ENCODE measurements at regions not wholly inside any gene's neighbourhood (a gene's known extent, or its start where the extent isn't known, plus 50 kb on each side); places are given as distances from the start of the nearest gene placed in this dataset.
"Not testable (repeated sequence)": the region's sequence is repeated elsewhere in the genome, so short reads cannot be mapped to it uniquely, and the experiment has no call there.

- DNase-seq (ENCODE audit: low read depth): no peak
These were observed 716.2 kb upstream of the VRK2 start for GRCh38 chr2:57330447-57330846.

DNA sequence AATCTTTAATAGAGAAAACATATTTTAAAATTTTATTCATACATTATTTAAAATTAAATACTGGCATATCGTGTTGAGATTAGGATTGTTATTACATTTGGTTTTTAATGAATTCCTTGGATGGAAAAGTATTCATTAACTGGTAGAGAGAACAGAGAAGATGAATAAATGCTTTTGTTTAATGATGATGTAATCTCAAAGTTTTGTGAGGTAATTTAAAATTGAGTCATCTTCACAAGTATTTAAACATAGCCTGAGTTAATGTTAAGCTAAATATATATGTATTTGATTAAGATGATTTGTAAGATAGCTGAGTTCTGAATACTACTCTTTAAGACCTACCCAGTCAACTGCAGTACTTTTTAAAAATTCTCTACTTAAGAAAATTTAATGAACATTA, 713.4 kb upstream of the VRK2 start:
- no peak for DNase-seq (ENCODE audit: low read depth)

- no peak for DNase-seq (ENCODE audit: low read depth)
These were observed 703.1 kb upstream of the VRK2 start for GRCh38 chr2:57343391-57344006.

DNA sequence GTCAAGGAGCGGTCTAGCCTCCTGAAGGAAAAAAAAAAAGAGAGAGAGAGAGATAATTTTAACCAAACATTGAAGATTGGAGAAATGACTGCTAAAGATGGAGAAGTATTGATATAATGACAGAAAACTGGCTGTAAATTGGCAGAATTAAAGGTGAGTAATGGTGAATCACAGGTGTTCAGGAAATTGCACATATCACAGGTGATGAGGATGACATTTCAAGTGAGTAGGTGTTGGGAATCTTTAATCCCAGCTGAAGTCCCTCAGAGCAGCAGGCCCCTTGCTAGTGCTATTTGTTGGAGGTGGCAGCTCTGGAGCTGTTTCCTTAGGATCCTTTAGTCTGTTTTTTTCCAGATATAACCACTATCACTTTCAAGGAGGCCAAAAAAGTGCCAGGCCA, 678.4 kb upstream of the VRK2 start:
- no peak for DNase-seq (ENCODE audit: low read depth)

DNA sequence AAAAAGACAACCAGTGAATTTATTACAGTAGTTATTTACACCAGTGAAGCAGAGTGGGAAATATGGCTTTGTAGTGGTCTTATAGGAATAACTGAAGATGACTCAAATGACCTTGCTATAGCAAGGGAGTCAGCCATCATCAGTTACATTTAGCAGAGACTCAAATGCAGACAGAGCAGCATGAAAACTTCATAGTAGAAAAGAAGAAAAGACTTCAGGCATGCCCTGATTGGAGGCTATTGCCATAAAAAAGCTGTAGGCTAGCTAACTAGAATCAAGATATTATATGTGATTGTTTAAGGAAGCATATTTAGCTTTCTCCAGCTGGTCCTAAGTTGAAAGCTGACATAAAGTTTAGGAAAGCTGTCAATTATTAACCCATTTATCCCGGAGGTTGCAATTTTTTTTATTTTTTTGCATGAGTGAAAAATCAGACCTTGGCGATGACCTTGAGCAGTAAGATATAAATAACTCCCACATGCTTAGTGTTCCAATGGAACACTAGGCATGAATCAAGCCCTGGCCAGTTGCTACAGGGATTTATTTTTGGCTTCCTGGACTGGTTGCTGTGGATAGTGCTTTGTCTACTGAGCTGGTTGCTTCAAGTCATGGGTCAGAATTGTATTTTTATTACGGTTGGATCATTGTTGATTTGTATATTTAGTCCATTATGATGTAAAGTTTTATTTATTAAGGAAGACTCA, 675.6 kb upstream of the VRK2 start:
- DNase-seq (ENCODE audit: low read depth): no peak

GRCh38 chr2:57372237-57372984, 674.2 kb upstream of the VRK2 start:
- no peak for DNase-seq (ENCODE audit: low read depth)

DNA sequence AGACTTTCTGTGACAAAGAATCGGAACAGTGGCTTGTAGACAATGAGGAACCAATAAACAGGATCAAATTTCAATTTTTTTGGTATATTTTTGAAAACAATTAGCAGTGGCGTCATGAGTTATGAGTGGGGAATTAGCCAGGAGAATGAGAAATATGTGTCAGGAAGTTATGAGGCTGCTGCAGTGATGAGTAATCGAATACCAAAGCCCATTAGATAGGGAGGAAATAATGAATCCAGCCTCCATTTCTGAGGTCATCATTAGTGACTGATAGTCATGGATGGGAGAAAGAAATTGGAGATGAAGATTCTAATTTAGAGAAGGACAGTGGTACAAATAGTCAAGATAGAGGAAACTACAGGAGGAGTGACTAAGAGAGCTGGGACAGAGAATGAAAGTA, 673.1 kb upstream of the VRK2 start:
- DNase-seq (ENCODE audit: low read depth): no peak

GRCh38 chr2:57376985-57377384, 669.6 kb upstream of the VRK2 start:
- no peak for DNase-seq (ENCODE audit: low read depth)

DNA sequence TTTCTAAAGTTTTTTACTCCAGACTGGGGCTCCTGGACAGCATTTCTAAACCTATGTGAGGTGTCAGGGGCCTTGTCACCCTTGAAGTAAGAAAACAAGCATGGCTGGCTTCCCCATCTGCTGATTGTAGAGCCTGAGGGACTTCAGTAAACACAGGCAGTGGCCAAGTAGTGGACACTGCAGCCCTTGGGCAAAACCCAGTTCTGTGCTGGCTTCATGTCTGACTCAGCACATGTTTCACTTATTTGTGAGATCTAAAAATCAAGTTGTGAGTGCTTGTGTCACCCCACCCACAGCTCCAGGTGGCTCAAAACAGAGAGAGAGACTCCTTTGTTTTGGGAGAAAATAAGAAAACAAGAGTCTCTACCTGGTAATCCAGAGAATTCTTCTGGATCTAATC, 660.3 kb upstream of the VRK2 start:
- no peak for DNase-seq (ENCODE audit: low read depth)

- no peak for DNase-seq (ENCODE audit: low read depth)
These were observed 650.1 kb upstream of the VRK2 start for GRCh38 chr2:57396355-57397098.

DNA sequence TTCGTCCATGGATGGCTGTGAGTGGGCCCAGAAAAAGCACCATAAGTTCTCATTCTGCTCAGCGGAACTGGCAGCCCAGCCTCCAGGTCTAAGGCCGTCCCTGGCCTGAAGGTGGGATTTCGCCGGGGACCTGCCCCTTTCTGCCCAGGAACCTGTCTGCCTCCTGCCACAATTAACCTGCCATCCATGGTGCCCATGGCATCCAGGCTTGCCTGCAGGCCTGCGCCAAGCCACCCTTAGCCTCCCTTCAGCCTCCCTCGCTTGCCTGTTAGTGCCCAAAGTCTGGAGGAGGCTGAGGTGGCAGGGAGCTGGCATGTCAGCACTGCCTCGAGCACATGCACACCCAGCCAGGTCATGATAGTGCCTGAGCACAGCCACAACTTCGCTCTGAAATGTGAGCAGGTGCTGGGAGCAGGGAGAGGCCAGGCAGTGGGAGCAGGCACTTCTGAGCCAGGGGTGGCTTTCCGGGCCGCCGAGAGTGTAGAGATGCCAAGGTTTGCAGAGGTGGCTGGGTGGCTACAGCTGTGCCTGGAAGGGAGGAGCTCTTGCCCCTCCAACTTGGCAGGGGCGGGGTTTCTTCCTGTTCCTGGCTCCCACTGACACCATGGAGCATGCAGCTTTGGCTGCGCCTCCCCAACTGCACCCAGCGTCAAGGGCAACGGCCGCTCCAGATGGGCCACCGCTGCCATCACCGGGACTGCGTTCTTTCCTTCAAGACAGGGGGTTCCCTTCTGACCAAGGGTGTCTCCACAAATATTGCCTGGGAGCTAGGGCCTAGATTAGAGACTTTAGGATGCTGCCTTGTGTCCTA, 648.9 kb upstream of the VRK2 start:
- no peak for DNase-seq (ENCODE audit: low read depth)

DNA sequence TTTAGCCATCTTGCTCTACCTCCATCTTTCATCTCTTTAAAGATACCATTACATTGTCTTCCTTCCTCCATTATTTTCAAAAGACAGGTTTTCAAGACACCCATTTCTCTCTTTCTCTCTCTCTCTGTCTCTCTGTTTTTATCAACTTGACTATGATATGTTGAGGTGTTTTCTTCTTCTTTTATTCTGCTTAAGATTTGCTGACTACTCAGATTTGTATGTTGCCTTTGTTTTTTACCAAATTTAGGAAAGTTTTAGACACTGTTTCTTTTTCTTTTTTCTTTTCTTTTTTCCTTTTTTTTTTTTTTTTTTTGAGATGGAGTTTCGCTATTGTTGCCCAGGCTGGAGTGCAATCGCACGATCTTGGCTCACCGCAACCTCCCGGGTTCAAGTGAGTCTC, 647.5 kb upstream of the VRK2 start:
- no peak for DNase-seq (ENCODE audit: low read depth)

DNA sequence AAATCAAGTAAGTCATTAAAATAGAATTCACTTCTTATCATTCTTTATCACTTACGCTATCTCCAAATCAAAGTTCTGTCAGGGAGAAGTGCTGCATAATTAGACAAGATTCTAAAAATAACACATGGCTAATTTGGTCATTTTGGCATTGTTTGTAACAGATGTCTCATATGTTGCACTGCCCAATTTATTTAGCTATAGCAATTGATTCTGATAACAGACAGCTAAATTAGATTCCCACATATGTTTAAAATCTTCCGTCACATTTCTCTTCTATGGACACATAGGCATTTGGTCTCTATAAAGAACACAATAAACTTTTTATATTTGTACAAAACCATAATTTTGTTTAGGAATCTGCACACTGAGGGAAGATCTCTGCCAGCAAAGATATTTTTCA, 644.5 kb upstream of the VRK2 start:
- DNase-seq (ENCODE audit: low read depth): no peak

DNA sequence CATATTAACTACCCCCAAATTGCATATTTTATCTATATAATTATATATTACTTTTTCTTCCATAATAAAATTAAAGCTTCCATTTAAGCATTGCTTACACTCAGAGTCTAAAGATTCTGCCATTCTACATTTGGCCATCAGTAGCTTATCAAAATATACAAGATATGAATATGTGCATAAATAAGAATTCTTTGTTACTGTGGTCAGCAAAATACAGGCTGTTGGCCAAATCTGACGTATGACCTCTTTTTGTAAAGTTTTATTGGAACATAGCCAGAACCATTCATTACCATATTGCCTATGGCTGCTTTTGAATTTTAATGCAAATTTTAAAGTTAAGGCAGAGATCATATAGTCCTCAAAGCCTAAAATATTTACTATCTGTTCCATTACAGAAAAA, 643.9 kb upstream of the VRK2 start:
- no peak for DNase-seq (ENCODE audit: low read depth)

GRCh38 chr2:57407772-57408201, 638.8 kb upstream of the VRK2 start:
- no peak for DNase-seq (ENCODE audit: low read depth)

DNA sequence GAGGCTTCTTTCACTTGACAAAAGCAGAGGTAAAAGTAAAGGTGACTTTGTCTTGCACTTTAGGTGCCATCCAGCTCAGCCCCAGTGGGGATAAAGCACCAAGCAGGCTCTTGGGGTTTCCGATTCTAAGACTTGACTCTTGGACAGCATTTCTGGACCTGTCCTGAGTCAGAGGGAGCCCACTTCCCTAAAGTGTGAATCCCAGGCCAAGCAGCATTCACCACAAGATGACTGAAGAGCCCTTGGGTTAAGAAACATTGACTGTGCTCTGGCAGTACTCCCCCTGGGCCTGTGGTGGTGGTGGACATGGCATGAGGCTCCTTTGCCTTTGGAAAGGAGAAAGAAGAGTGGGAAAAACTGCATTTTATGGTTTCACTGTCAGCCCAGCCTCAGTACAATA, 638.0 kb upstream of the VRK2 start:
- DNase-seq (ENCODE audit: low read depth): no peak

DNA sequence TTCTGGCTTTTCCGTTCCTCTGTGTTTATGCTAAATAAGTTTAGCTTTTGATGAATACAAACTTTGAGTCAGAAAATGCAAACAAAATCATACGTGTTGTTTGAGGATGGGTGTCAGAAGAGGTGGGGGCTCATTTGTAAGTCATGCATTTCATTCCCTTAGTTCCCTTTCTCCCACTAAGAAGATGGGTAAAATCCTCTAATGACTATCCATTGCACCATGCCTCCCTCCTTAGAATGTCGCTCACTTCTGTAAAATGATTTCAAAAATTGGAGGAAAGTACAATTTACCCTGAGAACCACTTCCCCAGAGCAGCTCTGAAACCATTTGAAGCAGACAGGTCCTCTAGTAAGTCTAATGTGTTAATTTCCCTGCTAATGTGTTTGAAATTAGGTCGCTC, 629.6 kb upstream of the VRK2 start:
- no peak for DNase-seq (ENCODE audit: low read depth)

- DNase-seq (ENCODE audit: low read depth): not testable (repeated sequence)
These were observed 627.7 kb upstream of the VRK2 start for GRCh38 chr2:57418859-57419346.

- DNase-seq (ENCODE audit: low read depth): no peak
These were observed 616.8 kb upstream of the VRK2 start for GRCh38 chr2:57429831-57430230.

DNA sequence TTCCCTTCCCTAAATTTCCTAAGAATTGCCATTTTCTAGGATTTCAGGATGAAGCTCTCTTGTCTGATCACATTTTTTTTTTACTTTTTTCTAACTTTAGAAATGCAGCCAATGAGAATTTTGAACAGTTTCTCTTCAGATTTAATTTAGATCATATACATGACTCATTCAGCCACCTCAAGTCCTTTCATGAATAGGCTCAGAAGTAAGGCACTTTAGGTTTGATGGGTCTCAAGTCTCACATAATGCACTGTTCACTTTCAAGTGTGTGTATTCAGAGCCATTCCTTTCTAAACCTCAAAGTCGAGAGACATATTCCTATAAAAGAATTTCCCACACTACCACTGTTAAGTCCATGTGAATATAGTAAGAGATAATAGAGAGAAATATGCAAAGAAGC, 614.1 kb upstream of the VRK2 start:
- no peak for DNase-seq (ENCODE audit: low read depth)

- no peak for DNase-seq (ENCODE audit: low read depth)
These were observed 612.2 kb upstream of the VRK2 start for GRCh38 chr2:57434441-57434840.

GRCh38 chr2:57434972-57435371, 611.6 kb upstream of the VRK2 start:
- no peak for DNase-seq (ENCODE audit: low read depth)
